ENCODE measurements at regions not wholly inside any gene's neighbourhood (a gene's known extent, or its start where the extent isn't known, plus 50 kb on each side); places are given as distances from the start of the nearest gene placed in this dataset.

DNA sequence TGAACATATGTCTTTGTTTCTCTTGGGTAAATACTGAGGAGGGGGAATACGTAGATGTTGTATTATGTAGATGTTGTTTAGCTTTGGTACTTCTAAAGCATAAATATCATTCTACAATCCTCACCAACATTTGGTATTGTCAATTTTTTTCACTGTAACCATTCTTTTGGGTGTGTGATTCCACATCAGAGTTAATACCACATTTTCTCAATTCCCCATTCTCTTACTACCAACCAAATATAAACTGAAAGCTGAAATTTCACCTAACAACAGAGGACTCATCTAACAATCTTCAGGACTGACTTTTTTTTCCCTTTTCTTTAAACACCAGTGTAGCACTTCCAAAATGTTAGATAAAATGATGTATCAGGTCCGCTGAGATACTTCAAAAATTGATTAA, 120.7 kb upstream of the RIOK3 start:
- no peak for DNase-seq (ENCODE audit: low spot score)
- Histone ChIP-seq H4K20me1 (ENCODE audit: insufficient read depth, poor library complexity, severe bottlenecking) (no peaks in the 10 kb centered on the region), H3K27me3 (no peaks in the 10 kb centered on the region), H3K9me3 (ENCODE audit: low read depth) (no peaks in the 10 kb centered on the region), H3K4me3 (no peak overlapping the region), H3K9me2 (replicated peaks; ENCODE audit: insufficient read depth) (no peaks in the 10 kb centered on the region), H3K4me1 (ENCODE audit: insufficient read depth) (no peaks in the 10 kb centered on the region), H3K27ac (no peak overlapping the region), H2AFZ (no peak overlapping the region), H3K79me2 (no peaks in the 10 kb centered on the region), H3K36me3 (replicated peaks; ENCODE audit: insufficient read depth, low read depth) (no peaks in the 10 kb centered on the region), H3K4me2 (no peak overlapping the region)
- WGBS (ENCODE audit: low lambda C conversion rate, missing lambda C conversion rate): 95% methylated on average over 2 of the region's 2 CpGs
- TF ChIP-seq EZH2phosphoT487 (IDR thresholded peaks at IDR 0.05; ENCODE audit: low read depth, severe bottlenecking, unreplicated experiment) (no peak), EZH2 (IDR thresholded peaks at IDR 0.05; ENCODE audit: borderline replicate concordance) (no peak)
- TF ChIP-seq, protein P1, sequence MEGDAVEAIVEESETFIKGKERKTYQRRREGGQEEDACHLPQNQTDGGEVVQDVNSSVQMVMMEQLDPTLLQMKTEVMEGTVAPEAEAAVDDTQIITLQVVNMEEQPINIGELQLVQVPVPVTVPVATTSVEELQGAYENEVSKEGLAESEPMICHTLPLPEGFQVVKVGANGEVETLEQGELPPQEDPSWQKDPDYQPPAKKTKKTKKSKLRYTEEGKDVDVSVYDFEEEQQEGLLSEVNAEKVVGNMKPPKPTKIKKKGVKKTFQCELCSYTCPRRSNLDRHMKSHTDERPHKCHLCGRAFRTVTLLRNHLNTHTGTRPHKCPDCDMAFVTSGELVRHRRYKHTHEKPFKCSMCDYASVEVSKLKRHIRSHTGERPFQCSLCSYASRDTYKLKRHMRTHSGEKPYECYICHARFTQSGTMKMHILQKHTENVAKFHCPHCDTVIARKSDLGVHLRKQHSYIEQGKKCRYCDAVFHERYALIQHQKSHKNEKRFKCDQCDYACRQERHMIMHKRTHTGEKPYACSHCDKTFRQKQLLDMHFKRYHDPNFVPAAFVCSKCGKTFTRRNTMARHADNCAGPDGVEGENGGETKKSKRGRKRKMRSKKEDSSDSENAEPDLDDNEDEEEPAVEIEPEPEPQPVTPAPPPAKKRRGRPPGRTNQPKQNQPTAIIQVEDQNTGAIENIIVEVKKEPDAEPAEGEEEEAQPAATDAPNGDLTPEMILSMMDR (IDR thresholded peaks at IDR 0.05; ENCODE audit: poor library complexity): no peak

GRCh38 chr18:23333827-23334226, 119.3 kb upstream of the RIOK3 start:
- H3K9me3 ChIP-seq (ENCODE audit: low read depth): no peaks in the 10 kb centered on the region
- H3K4me2 ChIP-seq: no peak overlapping the region
- no peak overlapping the region for H3K27ac ChIP-seq
- H3K4me1 ChIP-seq (ENCODE audit: insufficient read depth): no peaks in the 10 kb centered on the region
- no peaks in the 10 kb centered on the region for H3K36me3 ChIP-seq (replicated peaks; ENCODE audit: insufficient read depth, low read depth)
- H2AFZ ChIP-seq: no peak overlapping the region
- no peaks in the 10 kb centered on the region for H3K27me3 ChIP-seq
- no peaks in the 10 kb centered on the region for H4K20me1 ChIP-seq (ENCODE audit: insufficient read depth, poor library complexity, severe bottlenecking)
- no peak for DNase-seq (ENCODE audit: low spot score)
- H3K9me2 ChIP-seq (replicated peaks; ENCODE audit: insufficient read depth): no peaks in the 10 kb centered on the region
- 76% methylated on average over 2 of the region's 2 CpGs for WGBS (ENCODE audit: low lambda C conversion rate, missing lambda C conversion rate)
- no peaks in the 10 kb centered on the region for H3K79me2 ChIP-seq
- no peak overlapping the region for H3K4me3 ChIP-seq
- TF ChIP-seq, protein P1 (IDR thresholded peaks at IDR 0.05; ENCODE audit: poor library complexity): no peak
- TF ChIP-seq EZH2phosphoT487 (IDR thresholded peaks at IDR 0.05; ENCODE audit: low read depth, severe bottlenecking, unreplicated experiment) (no peak), EZH2 (IDR thresholded peaks at IDR 0.05; ENCODE audit: borderline replicate concordance) (no peak)

DNA sequence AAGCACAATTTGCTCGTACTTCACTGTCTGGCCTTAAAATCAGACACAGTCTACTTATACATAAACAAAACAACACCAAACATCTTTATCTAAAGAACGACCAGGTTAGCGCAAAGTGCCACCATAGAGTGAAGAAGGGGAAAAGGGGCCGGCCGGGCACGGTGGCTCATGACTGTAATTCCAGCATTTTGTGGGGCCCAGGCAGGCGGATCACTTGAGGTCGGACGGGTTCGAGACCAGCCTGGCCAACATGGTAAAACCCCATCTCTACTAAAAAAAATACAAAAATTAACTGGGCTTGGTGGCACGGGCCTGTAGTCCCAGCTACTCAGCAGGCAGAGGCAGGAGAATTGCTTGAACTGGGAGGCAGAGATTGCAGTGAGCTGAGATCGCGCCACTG, 118.5 kb upstream of the RIOK3 start:
- no peaks in the 10 kb centered on the region for H3K4me1 ChIP-seq (ENCODE audit: insufficient read depth)
- H3K9me2 ChIP-seq (replicated peaks; ENCODE audit: insufficient read depth): no peaks in the 10 kb centered on the region
- no peak overlapping the region for H3K4me3 ChIP-seq
- H2AFZ ChIP-seq: no peak overlapping the region
- no peak overlapping the region for H3K27ac ChIP-seq
- 92% methylated on average over 13 of the region's 13 CpGs for WGBS (ENCODE audit: low lambda C conversion rate, missing lambda C conversion rate)
- no peaks in the 10 kb centered on the region for H3K9me3 ChIP-seq (ENCODE audit: low read depth)
- H3K79me2 ChIP-seq: no peaks in the 10 kb centered on the region
- no peaks in the 10 kb centered on the region for H3K27me3 ChIP-seq
- no peaks in the 10 kb centered on the region for H3K36me3 ChIP-seq (replicated peaks; ENCODE audit: insufficient read depth, low read depth)
- no peak overlapping the region for H3K4me2 ChIP-seq
- no peak for TF ChIP-seq EZH2phosphoT487 (IDR thresholded peaks at IDR 0.05; ENCODE audit: low read depth, severe bottlenecking, unreplicated experiment)
- no peak for TF ChIP-seq EZH2 (IDR thresholded peaks at IDR 0.05; ENCODE audit: borderline replicate concordance)
- TF ChIP-seq, protein P1 (IDR thresholded peaks at IDR 0.05; ENCODE audit: poor library complexity): no peak
- no peak for DNase-seq (ENCODE audit: low spot score)
- no peaks in the 10 kb centered on the region for H4K20me1 ChIP-seq (ENCODE audit: insufficient read depth, poor library complexity, severe bottlenecking)

DNA sequence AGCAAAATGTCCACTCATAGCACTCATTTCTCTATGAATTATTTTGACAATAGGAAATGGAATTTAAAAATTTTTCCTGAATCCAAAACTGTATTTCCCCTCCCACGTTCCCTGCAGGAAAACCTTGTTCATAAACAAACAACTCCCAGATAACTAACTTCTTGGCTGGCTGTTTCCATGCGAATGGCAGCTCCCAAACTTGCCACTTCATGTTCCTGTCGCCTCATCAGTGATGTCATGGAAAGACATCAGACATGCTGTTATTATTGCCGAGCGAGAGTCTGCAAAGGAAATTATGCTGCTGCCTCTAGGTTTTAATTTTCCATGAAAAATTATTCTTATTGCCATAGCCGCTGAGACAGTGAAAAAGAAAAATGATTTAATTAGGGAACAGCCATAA, 117.0 kb upstream of the RIOK3 start:
- Histone ChIP-seq H3K9me2 (replicated peaks; ENCODE audit: insufficient read depth) (no peaks in the 10 kb centered on the region), H3K4me3 (no peak overlapping the region), H3K4me2 (no peak overlapping the region), H3K36me3 (replicated peaks; ENCODE audit: insufficient read depth, low read depth) (no peaks in the 10 kb centered on the region), H3K79me2 (no peaks in the 10 kb centered on the region), H4K20me1 (ENCODE audit: insufficient read depth, poor library complexity, severe bottlenecking) (no peaks in the 10 kb centered on the region), H3K9me3 (ENCODE audit: low read depth) (no peaks in the 10 kb centered on the region), H3K27me3 (no peaks in the 10 kb centered on the region), H3K4me1 (ENCODE audit: insufficient read depth) (no peaks in the 10 kb centered on the region), H3K27ac (no peak overlapping the region), H2AFZ (no peak overlapping the region)
- no peak for DNase-seq (ENCODE audit: low spot score)
- no peak for TF ChIP-seq EZH2phosphoT487 (IDR thresholded peaks at IDR 0.05; ENCODE audit: low read depth, severe bottlenecking, unreplicated experiment)
- no peak for TF ChIP-seq EZH2 (IDR thresholded peaks at IDR 0.05; ENCODE audit: borderline replicate concordance)
- TF ChIP-seq, protein P1 (IDR thresholded peaks at IDR 0.05; ENCODE audit: poor library complexity): no peak
- WGBS (ENCODE audit: low lambda C conversion rate, missing lambda C conversion rate): 72% methylated on average over 6 of the region's 6 CpGs
